ENCODE measurements at regions not wholly inside any gene's neighbourhood (a gene's known extent, or its start where the extent isn't known, plus 50 kb on each side); places are given as distances from the start of the nearest gene placed in this dataset.

- TF ChIP-seq CTCF (conservative IDR thresholded peaks at IDR 0.05; ENCODE audit: low read length) (no peak), EZH2phosphoT487 (IDR thresholded peaks at IDR 0.05; ENCODE audit: borderline replicate concordance) (no peak)
Observed at GRCh38 chrX:20796450-20796849, 529.7 kb upstream of the RPS6KA3 start.
